ENCODE measurements at regions not wholly inside any gene's neighbourhood (a gene's known extent, or its start where the extent isn't known, plus 50 kb on each side); places are given as distances from the start of the nearest gene placed in this dataset.

DNA sequence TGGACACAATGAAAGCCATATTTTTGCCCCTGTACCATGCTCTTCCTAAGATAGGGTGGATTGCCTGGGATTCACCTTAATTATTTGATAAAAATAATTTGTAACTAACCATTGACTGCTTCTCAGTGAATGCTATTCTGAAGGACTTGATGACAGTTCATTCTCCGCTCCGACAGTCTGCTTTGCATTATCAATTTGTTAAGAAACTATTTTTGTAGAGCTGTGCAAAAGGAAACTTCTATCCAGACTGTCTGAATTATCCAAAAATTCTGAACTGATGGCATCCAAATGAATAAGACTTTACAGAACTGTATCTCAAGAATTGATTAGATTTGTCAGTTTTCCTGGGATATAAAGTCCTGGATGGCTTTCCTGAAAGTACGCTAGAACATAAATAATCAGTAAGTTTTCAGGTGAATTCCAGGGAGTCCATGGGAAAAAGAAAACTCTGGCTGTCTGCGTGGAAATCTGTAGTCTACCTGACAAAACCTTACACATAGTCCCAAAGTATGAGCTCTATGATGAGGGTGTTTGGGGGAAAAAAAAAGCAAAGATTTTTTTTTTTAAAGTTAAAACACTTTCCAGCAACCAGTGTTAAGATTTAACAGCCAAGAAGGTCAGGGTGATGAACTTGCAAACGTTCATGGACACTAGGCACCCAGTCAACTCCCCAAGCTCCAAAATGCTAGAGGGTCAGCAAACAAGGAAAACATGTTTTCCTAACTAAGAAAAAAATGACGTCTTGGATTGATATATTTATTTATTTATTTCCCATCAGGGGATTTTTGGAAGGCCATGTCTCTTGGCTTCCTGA is 291.1 kb upstream of the TBX3 start:
- TF ChIP-seq MAX (IDR thresholded peaks at IDR 0.05) (no peak), GABPA (IDR thresholded peaks at IDR 0.05 in 1 of 2, conservative IDR thresholded peaks at IDR 0.05 in 1 of 2) (no peak)
- TF ChIP-seq, protein P1, sequence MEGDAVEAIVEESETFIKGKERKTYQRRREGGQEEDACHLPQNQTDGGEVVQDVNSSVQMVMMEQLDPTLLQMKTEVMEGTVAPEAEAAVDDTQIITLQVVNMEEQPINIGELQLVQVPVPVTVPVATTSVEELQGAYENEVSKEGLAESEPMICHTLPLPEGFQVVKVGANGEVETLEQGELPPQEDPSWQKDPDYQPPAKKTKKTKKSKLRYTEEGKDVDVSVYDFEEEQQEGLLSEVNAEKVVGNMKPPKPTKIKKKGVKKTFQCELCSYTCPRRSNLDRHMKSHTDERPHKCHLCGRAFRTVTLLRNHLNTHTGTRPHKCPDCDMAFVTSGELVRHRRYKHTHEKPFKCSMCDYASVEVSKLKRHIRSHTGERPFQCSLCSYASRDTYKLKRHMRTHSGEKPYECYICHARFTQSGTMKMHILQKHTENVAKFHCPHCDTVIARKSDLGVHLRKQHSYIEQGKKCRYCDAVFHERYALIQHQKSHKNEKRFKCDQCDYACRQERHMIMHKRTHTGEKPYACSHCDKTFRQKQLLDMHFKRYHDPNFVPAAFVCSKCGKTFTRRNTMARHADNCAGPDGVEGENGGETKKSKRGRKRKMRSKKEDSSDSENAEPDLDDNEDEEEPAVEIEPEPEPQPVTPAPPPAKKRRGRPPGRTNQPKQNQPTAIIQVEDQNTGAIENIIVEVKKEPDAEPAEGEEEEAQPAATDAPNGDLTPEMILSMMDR (IDR thresholded peaks at IDR 0.05; ENCODE audit: low read depth, low read length, missing input control), result no peak

Measured in liver (tissue), 3 donors.